GM18867 (cell line): ENCODE measurements at regions not wholly inside any gene's neighbourhood (a gene's known extent, or its start where the extent isn't known, plus 50 kb on each side); places are given as distances from the start of the nearest gene placed in this dataset.

Experiments used
- ATAC-seq: cut with Tn5 transposase; IDR thresholded peaks from one replicate; pipeline ENCODE4 v1.9.1; 2021; ENCODE audit warnings: mild to moderate bottlenecking, moderate library complexity; ENCODE audit not compliant: unreplicated experiment

DNA sequence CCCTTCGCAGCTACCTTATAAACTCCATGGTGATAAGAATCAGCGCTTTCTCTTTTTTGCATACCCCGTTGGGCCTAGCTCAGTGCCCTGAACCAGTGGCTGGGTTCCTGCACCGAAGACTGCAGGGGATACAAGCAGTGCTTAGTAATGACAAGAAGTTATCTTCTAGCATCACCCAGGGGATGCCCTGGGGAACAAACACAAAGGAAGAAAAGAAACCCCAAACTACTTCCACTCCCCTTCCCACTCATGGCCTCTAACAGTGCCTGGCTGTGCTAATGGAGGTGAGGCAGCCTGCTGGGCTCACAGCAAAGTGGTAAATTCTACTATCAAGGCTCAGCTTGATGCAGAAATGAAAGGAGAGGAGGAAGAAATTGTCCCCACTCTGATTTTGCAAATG, 314.7 kb downstream of the TXNL1 start:
- no peak for ATAC-seq

DNA sequence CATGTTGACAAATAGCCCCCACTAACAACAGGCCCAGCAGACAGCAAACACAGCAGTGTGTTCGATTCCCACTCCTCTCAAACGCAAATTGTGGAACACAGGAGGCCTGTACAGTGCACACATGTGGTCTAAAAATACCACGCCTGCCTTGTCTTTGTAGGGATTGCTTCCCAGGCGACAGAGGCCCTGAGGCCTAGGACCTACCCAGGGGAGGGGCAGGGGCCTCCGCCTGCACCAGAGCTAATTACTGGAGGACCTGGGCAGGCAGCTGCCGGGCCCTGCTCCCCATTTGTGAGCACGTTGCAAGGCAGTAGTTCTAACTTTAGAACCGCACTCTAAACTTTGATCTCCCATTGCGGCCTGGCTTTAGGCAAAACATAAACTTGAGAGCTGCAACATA, 316.0 kb downstream of the TXNL1 start:
- ATAC-seq, result no peak

DNA sequence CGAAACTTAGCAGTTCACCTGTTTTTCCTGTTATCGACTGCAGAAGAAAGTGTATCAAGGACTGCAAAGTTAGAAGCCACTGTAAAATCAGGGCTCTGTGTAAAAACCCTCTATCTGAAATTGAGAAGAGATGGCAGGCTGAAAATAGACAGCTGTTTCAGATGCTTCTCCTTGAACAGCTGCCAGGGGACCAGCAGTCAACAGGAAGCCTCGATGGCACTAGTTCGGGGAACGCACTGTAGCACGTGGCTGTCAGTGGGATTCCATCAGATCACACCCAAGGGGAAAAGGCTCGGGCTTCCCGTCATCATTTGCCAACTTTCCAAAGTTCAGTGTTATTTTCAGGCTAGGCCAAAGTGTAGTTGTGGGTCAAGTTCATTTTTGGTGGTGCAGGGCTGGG, 316.9 kb downstream of the TXNL1 start:
- ATAC-seq, result peak; percentile 42

DNA sequence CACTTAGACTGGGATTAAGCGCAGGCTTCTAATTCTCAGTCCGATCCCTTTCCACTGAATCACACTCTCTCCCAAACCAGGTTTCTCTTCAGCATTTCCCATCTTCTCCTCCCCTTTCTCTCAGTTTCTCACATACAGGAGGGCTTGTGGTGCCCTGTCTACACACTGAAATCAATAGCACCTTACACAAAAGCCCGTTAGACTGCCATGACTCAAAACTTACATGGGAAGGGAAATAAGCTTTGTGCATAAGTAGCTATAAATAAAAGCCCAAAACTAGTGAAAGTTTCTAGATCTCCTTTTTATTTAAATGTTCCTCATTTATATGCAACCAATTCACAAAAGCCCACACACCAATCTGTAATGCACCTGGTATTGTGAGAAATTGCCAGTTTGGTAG, 318.4 kb downstream of the TXNL1 start:
- no peak for ATAC-seq

DNA sequence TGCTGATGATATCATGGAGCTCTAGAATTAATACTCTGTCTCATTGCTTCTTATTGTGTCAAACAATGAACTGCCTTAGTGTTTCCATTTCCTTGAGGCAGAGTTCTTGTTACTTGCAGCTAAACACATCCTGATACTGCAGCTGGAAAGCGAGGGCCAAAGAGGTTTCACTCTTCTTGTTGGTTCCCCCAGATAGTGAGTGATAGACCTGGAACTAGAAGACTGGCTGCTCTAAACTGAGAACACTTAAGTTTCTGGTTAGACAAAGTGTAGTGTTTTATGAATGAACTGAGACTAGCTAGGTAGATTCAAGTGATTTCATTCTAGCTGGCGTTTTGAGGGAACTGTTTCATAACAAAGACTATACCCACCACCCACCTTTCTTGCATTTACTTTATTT, 321.7 kb downstream of the TXNL1 start:
- no peak for ATAC-seq

DNA sequence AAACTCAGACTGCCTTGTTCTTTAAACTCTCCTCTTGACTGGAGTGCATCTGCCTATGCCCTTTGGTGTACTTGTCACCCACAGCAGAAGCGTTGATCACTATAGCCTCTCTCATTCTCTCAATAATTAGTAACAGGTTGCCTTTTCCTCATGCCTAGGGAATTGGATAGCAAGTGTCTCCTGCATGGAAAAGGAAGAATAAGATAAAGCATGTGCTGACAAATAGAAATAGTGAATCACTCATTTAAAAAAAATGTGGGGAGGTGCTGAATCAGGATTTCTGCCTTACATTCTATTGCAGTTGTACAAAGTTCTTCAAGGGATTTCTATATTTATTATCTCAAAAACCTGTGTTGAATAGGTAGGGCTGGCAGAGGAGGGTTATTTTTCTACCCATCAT, 323.0 kb downstream of the TXNL1 start:
- ATAC-seq, result no peak

DNA sequence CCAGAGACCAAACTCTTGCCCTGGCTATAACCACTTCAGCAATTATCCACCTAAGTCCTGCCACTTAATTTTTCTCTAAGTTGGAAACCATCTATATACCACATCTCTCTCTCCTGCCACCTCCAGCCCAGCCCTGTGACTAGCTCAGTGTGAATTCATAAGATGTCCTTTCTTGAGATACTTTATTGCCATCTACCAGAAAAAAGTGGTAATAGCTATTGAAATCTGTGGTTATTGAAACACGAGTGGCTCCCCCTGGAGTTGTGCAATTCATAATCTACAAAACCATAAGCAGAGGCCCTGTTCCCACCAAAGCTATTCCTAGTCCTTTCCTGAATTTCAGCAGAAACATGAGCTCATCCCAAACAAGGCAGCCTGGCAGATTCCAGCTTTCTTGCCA, 324.0 kb downstream of the TXNL1 start:
- ATAC-seq, result no peak

DNA sequence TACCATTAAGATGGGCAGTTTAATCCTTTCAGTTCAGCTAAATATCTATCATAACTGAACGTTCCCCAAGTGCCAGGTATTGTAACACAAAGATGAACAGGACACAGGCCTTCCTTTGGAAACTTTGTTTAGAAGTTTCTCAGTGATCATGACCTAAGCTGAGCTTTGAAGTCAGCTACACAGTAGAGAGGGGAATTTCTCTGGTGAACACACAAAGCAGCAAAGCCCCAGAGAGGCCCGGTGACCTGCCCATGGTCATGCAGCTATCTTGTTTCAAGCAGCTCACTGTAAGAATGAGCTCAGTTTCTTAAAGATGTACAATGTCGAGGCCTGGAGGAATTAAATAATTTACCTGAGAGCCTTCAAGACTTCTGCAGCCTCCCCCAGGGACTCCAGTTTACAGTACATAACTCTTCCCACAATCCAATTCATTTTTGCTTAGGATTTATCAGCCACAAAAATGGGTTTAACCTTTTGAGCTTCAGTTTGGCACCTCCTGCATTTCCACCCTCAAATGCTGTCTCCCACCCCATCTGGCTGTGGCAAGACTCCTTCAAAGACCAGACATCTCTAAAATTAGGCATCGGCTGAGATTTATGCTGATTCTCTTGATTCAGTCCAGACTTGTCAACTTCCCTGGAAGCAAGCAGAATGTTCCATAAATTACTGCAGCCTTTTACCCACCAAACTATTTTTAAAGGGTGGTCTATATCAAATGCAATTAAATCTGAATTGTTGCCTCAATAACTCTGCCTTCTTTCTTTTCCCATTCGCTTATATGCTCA, 325.6 kb downstream of the TXNL1 start:
- no peak for ATAC-seq

DNA sequence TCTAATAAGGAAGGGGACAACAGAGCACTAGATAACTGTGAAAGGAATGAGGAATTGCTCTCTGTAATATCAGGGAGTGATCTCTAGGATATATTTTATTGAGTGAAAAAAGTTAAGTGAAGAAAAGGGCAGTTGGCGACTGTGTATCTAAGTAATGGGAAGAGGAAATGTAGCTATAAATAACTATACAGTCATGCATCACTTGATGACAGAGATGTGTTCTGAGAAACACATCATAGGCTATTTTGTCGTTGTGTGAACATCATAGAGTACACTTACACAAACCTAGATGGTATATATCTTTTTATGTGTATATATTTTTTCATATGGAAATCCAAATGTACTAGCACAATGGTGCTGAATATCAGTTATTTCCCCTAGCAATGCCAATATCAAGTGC, 329.3 kb downstream of the TXNL1 start:
- ATAC-seq, result no peak

DNA sequence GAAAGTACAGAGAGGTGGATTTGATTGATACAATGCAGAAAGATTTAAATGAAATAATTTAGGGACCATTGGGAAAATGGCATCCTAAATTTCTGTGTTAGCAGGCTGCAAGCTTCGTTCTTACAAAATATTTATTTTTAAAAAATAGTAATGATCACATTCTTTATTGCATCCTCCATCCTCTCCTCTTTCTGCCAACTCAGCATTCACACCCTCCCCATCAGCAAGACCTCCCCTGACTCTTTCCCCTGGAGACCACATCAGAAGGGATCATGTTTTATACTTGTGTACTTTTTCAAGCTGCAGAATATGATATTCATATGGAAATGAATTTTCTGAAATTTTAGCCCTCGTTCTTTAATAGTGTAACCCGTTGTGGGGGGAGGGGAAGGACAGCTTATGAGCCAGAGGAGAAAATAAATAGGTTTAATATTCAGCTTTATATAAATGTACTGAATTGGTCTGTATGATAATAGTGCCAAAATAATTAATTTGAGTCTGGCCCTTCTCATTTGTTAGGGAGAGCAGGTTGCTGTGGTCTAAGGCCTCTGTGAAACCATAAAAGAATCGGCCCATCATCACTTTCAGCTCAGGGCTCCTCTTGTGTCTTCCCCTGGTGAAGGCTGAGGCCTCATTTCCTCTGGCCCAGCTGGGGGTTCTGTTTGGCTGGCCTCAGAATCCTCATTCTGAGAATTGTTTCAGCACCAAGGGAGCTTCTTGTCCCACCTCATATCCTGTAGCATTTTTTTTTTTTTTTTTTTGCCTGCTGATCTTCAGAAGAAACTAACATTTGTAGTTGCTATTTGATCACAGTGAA, 330.8 kb downstream of the TXNL1 start:
- no peak for ATAC-seq

DNA sequence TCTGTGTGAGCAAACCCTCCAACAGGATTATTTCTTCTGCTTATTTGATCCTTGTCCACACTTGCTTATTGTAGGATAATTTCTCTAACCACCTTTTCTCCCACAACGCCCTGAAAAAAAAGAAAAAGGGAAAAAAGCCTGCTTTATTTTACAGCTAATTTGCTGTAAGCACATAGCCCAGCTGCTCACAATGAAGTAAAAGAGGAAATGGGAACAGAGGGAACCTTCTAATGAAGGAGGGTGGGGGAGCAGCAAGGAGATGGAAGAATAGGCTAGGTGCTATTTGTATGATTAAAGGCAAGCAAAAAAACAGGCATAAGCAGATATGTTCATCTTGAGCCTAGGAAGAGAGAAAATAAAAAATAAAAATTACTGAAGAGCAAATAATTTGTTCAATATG, 331.6 kb downstream of the TXNL1 start:
- no peak for ATAC-seq

DNA sequence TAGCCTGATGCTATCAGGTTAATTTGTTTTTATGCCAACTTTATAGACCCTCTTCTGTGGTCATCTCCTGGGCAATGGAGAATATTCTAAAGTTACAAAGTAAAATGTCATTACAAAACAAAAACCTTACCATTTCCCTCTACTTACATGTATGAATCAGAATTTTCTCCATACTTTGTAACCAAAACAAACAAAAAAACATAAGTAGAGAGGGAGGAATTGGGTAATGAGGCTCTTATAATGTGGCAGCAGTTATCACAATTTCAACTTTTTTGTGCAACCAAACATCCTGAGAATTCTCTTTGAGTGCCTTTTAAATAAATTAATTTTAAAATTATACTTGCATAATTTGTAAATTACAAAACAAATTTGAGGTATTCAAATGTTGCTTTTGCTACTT, 332.8 kb downstream of the TXNL1 start:
- ATAC-seq, result no peak

DNA sequence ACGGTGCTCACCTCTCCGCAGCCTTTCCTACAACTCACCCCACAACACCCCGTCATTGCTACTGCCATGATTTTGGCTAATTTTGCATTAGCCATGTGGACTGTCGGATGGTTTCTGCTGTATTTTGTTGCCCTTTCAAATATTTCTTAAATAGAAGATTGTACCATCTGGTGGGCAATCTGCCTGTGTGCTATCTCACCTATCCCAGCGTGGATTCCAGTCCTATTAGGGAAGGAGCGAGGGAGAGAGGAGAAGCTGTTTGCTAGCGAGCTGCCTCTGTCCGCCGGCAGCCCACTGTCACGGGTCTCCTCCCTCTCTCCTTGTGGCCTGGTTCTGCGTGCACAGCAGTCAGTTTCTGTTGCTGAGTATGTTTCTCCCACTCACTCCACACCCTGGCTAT, 336.2 kb downstream of the TXNL1 start:
- no peak for ATAC-seq

DNA sequence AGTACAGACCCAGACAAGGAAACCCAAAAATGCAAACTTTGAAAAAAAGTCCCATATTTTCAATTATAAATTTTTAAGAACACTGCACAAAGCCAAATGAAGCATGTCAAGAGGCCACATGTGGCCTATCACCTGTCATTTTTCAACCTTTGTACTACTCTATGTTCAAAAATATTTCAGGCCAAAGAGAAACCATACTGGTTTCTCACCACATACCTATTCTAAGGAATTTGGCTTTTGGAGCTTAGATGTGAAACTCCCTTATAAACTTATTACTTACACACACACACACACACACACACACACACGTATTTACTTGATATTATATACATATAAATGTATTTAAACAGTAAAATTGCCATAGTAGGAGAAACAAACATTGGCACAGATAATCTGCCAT, 338.7 kb downstream of the TXNL1 start:
- ATAC-seq, result no peak

DNA sequence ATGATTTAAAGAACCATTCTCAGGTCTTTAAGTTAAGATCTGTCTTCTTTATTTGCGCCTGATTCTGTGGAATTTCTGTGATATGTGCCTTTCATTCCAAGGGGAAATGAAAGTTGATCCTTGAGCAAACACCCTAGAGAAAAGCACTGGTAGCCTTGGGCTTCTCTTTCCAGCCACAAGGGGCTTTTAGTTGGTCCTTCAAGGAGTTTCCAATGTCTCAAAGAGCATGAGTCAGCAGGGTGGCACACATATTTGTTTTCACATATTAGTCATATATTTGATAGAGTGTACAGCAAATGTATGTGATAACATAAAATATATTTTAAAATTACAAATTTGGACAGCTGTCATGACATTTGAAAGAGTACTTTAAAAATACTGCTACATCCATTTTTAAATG, 339.5 kb downstream of the TXNL1 start:
- ATAC-seq, result no peak

DNA sequence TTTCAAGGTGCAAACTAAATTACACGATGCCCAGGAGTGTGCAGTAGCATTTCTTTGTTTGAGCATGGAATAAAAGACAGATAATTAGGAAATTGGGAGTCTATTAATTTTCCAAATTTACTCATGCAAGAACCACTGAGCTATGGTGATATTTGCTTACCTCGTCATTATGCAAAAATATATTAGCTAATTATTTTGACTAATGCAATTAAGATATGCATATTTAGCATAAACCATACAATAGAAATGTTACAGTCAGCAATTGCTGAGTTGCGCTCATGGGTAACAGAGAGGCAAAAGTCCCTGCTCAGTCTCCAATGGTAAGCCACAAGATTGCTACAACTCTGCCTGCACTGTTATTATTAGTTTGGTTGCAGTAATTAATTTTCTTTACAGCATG, 342.0 kb downstream of the TXNL1 start:
- no peak for ATAC-seq

DNA sequence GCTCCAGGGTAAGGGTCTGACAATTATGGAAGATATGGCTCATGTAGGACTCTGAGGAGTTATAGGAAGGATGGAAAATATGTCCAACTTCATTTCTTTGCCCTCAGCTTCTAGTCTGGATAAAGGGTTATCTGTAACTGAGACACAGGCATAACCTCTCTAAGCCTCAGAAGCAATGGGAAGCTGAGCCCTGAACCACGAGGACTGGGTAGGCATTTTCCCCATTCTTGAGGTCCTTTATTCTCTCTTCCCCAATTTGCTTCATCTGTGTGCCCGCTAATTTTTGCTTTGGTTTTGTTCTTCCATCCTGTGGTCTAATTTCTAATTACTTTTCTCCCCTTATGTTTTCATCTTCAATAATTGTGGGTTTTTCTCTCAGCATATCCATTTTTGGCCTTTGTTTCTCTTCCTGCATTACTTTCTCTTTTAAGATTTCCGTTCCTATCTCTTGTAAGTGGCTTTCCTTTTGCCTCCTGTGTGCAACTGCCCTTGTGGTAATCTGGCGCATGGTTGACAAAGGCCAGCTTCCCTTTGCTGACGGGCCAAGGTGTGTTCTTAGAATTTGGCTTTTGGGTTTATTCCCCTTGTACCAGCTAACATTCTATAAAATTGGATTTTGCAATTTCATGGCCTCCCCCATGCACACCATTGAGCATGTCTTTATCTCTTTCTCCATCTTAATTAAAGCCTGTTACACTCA, 343.8 kb downstream of the TXNL1 start:
- no peak for ATAC-seq

DNA sequence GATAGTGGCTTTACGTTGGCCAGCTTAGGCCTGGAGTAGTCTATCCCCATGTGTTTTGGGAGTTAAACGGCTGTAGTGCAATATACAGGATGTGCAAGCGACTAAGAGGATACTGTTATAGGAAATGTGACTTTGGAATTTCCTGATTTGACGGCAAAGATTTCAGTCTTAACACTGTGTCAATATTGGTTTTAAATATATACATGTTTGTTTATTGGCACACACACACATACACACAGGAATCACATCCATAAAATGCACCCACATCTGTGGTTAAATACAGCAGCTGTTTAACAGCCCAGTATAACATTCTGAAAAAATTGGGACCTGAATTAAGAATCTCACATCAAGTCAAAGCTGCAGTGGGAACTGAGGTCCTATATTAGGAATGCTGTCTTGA, 347.1 kb downstream of the TXNL1 start:
- ATAC-seq, result no peak

DNA sequence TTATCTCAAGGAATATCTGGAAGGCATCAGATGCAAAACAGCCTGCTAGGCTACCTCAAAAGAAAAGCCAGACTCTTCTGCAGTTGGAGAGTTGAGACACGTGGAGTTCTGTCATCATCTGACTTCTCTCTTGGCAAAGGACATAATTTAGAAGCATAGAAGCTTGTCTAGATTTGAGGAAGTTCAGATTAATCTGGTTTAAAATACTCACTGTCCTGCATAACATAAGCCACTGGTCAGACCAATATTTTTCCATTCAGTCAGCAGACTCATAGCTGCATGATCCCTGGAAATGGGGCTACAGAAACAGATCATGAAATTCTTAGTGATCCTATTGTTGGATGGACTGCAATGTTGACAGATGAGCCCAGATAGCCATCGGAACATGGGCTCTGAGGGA, 349.0 kb downstream of the TXNL1 start:
- no peak for ATAC-seq

DNA sequence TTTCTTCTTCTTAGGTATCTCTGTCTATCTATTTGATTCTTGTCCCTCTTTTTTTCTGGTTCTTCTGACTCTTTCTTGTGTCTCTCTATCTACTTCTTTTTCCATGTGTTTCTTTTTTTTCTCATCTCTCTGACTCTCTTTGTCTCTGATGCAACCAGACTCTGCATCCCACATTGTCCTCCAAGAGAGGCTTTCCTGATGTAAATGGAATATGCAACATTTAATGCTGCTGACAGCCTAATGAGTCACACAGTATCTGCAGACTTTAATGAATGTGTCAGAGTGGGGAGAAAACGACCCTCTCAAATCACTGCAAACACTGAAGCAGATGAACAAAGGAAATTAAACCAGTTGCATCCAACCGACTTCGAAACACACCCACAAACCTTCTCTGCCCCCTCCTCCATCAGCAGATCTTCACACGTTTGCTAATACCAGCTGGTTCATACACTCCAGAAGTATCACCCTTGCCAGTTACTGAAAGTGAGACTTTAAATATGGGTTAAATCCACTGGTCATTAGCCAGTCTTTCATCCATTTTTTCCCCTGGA, 351.5 kb downstream of the TXNL1 start:
- ATAC-seq, result no peak

DNA sequence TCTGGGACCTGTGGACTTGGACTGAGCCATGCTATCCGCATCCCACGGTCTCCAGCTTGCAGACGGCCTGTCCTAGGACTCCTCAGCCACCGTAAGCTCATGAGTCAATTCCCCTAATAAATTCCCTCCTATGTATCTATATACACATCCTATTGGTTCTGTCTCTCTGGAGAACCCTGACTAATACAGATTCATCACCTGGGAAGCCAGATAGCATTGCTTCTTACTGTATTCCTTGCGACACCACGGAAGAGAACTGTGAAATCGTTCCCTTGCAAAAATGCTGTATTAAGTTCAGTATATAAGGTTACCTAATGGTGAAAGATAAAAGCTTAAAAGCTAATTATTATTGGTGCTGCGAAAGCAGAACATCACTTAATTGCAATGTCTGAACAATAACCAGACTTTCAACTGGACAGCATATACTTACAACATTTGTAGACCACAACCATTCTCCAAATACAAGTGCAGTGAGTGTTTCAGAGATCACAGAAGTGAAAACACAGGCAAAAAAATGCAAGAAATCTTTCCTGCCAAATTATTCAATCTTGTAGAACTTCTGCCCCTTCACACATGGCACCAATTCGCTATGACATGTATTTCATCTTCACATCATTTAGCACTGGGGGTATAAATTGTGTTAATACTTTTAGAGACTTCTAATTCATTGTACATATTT, 352.9 kb downstream of the TXNL1 start:
- no peak for ATAC-seq
